Trophoblast cell (in vitro differentiated cells and primary cell): ENCODE measurements at regions not wholly inside any gene's neighbourhood (a gene's known extent, or its start where the extent isn't known, plus 50 kb on each side); places are given as distances from the start of the nearest gene placed in this dataset.

Experiments used
- DNase-seq, 2 donors: peaks; one replicate each; pipeline ENCODE4 v3.0.0-alpha.2; 2016
- H2AFZ ChIP-seq: 2 replicates; pipeline ENCODE4 v1.6.1; 2013; ENCODE audit warnings: low read length, moderate library complexity, mild to moderate bottlenecking; ENCODE audit not compliant: insufficient read depth, poor library complexity
- H2AK5ac ChIP-seq: 2 replicates; pipeline ENCODE4 v1.6.1; 2013; ENCODE audit warnings: mild to moderate bottlenecking, low read length
- H2BK120ac ChIP-seq: 2 replicates; pipeline ENCODE4 v1.6.1; 2013; ENCODE audit warnings: low read length, mild to moderate bottlenecking, moderate library complexity; ENCODE audit not compliant: insufficient read depth, poor library complexity
- H2BK12ac ChIP-seq: 2 replicates; pipeline ENCODE4 v1.6.1; 2013; ENCODE audit warnings: mild to moderate bottlenecking, low read length, moderate library complexity
- H2BK5ac ChIP-seq: 2 replicates; pipeline ENCODE4 v1.6.1; 2013; ENCODE audit warnings: low read length, low read depth, moderate library complexity, mild to moderate bottlenecking; ENCODE audit not compliant: poor library complexity
- H3K14ac ChIP-seq: 2 replicates; pipeline ENCODE4 v1.6.1; 2013; ENCODE audit warnings: mild to moderate bottlenecking, low read length
- H3K18ac ChIP-seq: 2 replicates; pipeline ENCODE4 v1.6.1; 2013; ENCODE audit warnings: mild to moderate bottlenecking, low read length
- H3K23ac ChIP-seq: 2 replicates; pipeline ENCODE4 v1.6.1; 2013; ENCODE audit warnings: low read length
- H3K27ac ChIP-seq: 2 replicates; pipeline ENCODE4 v1.5.1; 2013; ENCODE audit warnings: low read depth, mild to moderate bottlenecking, inconsistent platforms, low read length, moderate library complexity
- H3K27me3 ChIP-seq: 2 replicates; pipeline ENCODE4 v1.6.1; 2013; ENCODE audit warnings: inconsistent platforms, mild to moderate bottlenecking, low read length, moderate library complexity; ENCODE audit not compliant: insufficient read depth
- H3K36me3 ChIP-seq, 2 experiments: 1 replicate in 1 of 2; 2 replicates in 1 of 2; pipeline ENCODE4 v1.6.1; 2013; ENCODE audit warnings: low read length in 2 of 2, mild to moderate bottlenecking in 2 of 2, moderate library complexity in 1 of 2; ENCODE audit not compliant: insufficient read depth in 2 of 2, control insufficient read depth in 1 of 2
- H3K4ac ChIP-seq: 2 replicates; pipeline ENCODE4 v1.6.1; 2013; ENCODE audit warnings: low read depth, mild to moderate bottlenecking, low read length, moderate library complexity
- H3K4me1 ChIP-seq, 2 experiments: 1 replicate in 1 of 2; 2 replicates in 1 of 2; pipeline ENCODE4 v1.6.1; 2013; ENCODE audit warnings: low read length in 2 of 2, mild to moderate bottlenecking in 2 of 2, moderate library complexity in 1 of 2; ENCODE audit not compliant: insufficient read depth in 2 of 2, control insufficient read depth in 1 of 2
- H3K4me2 ChIP-seq: 2 replicates; pipeline ENCODE4 v1.6.1; 2013; ENCODE audit warnings: inconsistent platforms, mild to moderate bottlenecking, low read length, moderate library complexity
- H3K4me3 ChIP-seq: 2 replicates; pipeline ENCODE4 v1.5.1; 2013; ENCODE audit warnings: mild to moderate bottlenecking, low read depth, low read length, inconsistent platforms
- H3K79me1 ChIP-seq: one replicate; pipeline ENCODE4 v1.6.1; 2013; ENCODE audit warnings: low read length
- H3K79me2 ChIP-seq: 2 replicates; pipeline ENCODE4 v1.6.1; 2013; ENCODE audit warnings: low read length, mild to moderate bottlenecking; ENCODE audit not compliant: control insufficient read depth, insufficient read depth, poor library complexity
- H3K9ac ChIP-seq: 2 replicates; pipeline ENCODE4 v1.6.1; 2013; ENCODE audit warnings: mild to moderate bottlenecking, low read length
- H3K9me3 ChIP-seq: 2 replicates; pipeline ENCODE4 v1.6.1; 2013; ENCODE audit warnings: low read depth, mild to moderate bottlenecking, control low read depth, inconsistent platforms, low read length; ENCODE audit not compliant: insufficient read depth
- H4K12ac ChIP-seq: 2 replicates; pipeline ENCODE4 v1.6.1; 2013; ENCODE audit warnings: low read depth, mild to moderate bottlenecking, low read length, moderate library complexity
- H4K8ac ChIP-seq: 2 replicates; pipeline ENCODE4 v1.6.1; 2013; ENCODE audit warnings: low read depth, mild to moderate bottlenecking, low read length, moderate library complexity
- H4K91ac ChIP-seq: one replicate; pipeline ENCODE4 v1.6.1; 2013; ENCODE audit warnings: low read depth, mild to moderate bottlenecking, low read length, moderate library complexity
- WGBS: extraction: QIAGEN DNeasy Blood & Tissue Kit; methylation state at CpG from one replicate; pipeline ENCODE4 v1.1.7; 2013; ENCODE audit warnings: missing lambda C conversion rate; ENCODE audit not compliant: insufficient read length, insufficient coverage; ENCODE audit errors: extremely low coverage; 5-methylcytosine and 5-hydroxymethylcytosine counted together

DNA sequence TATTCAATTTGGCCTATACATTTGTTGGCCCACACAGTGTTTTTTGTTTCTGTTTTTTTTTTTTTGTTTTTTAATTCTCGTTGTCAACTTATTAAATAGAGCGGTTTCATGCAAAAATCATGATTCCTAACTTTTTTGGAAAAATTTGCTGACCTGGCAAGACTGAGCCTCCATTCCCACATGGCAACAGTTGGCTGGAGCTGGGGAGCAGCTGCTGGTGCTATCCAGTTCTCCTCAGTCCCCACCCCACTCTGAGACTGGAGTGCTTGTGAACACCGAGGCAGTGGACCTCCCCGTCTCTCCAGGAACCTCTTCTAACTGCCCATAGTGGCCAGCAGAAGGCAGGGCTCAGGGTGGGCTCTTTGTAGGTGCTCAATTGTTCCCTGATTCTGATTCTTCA, 95.7 kb upstream of the OTUD4 start:
- Histone ChIP-seq H2BK5ac (no peak overlapping the region), H3K36me3 (no peaks in the 10 kb centered on the region), H2BK12ac (no peak overlapping the region), H2AK5ac (no peak overlapping the region), H3K79me2 (no peaks in the 10 kb centered on the region), H3K18ac (no peak overlapping the region), H3K4me1 (no peaks in the 10 kb centered on the region), H3K9ac (no peak overlapping the region), H3K27me3 (no peaks in the 10 kb centered on the region), H4K12ac (no peak overlapping the region), H3K4me3 (no peak overlapping the region), H3K4ac (no peak overlapping the region), H4K91ac (no peak overlapping the region), H2BK120ac (no peak overlapping the region), H2AFZ (no peak overlapping the region), H3K23ac (no peak overlapping the region), H3K79me1 (no peaks in the 10 kb centered on the region), H3K4me2 (no peak overlapping the region), H3K9me3 (no peaks in the 10 kb centered on the region), H3K27ac (no peak overlapping the region), H3K14ac (no peak overlapping the region), H4K8ac (no peak overlapping the region)
- WGBS = no CpG with 5 or more reads among the region's 4 CpGs
- no peak for DNase-seq

DNA sequence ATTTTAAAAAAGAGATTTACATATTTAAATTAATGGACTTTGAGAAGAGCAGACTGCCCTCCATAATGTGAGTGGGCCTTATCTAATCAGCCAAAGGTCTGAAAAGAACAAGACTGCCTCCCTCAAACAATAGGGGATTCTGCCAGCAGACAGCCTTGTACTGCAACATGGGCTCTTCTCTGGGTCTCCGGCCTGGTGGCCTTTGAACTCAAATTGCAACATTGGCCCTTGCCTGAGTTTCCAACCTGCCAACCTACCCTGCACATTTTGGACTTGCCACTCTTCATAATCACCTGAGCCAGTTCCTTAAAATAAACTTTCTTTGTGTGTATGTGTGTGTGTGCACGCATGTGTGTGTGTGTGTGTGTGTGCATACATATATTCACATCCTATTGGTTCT, 90.8 kb upstream of the OTUD4 start:
- Histone ChIP-seq H4K8ac (no peak overlapping the region), H3K23ac (no peak overlapping the region), H3K18ac (no peak overlapping the region), H2BK120ac (no peak overlapping the region), H2BK5ac (no peak overlapping the region), H3K79me1 (no peaks in the 10 kb centered on the region), H2BK12ac (no peak overlapping the region), H3K4me2 (no peak overlapping the region), H3K79me2 (no peaks in the 10 kb centered on the region), H2AFZ (no peak overlapping the region), H3K4me1 (no peaks in the 10 kb centered on the region), H4K91ac (no peak overlapping the region), H3K4me3 (no peak overlapping the region), H3K27ac (no peak overlapping the region), H4K12ac (no peak overlapping the region), H2AK5ac (no peak overlapping the region), H3K4ac (no peak overlapping the region), H3K9ac (no peak overlapping the region), H3K9me3 (no peaks in the 10 kb centered on the region), H3K14ac (no peak overlapping the region), H3K27me3 (no peaks in the 10 kb centered on the region), H3K36me3 (no peaks in the 10 kb centered on the region)
- no CpG with 5 or more reads among the region's 2 CpGs for WGBS
- no peak for DNase-seq

DNA sequence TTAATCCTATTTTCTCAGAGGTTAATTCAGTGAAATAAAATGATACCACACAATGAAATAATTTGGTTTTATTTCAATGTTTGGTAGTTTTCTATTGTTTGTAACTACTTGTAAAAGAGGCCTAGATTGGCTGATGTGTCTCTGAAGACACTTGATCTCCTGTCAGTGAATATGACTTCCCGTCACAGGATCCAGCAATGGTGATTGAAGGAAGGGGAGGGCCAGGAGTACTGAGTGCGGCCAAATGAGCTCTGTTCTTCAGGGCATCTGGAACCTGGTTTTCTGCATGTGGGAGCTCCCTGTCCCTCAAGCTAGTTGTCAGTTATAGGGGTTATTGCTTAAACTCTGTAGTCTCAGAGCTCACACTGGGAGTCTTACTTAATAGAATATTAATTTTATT, 86.5 kb upstream of the OTUD4 start:
- Histone ChIP-seq H3K4me1 (no peaks in the 10 kb centered on the region), H3K4me2 (no peak overlapping the region), H2BK120ac (no peak overlapping the region), H2BK12ac (no peak overlapping the region), H3K4ac (no peak overlapping the region), H3K79me1 (no peaks in the 10 kb centered on the region), H3K36me3 (no peaks in the 10 kb centered on the region), H3K27ac (no peak overlapping the region), H3K18ac (no peak overlapping the region), H3K14ac (no peak overlapping the region), H4K91ac (no peak overlapping the region), H4K8ac (no peak overlapping the region), H3K79me2 (no peaks in the 10 kb centered on the region), H3K4me3 (no peak overlapping the region), H3K9me3 (no peaks in the 10 kb centered on the region), H4K12ac (no peak overlapping the region), H3K9ac (no peak overlapping the region), H2AK5ac (no peak overlapping the region), H2AFZ (no peak overlapping the region), H3K23ac (no peak overlapping the region), H3K27me3 (no peaks in the 10 kb centered on the region), H2BK5ac (no peak overlapping the region)
- DNase-seq = no peak
- no CpG with 5 or more reads among the region's 2 CpGs for WGBS

DNA sequence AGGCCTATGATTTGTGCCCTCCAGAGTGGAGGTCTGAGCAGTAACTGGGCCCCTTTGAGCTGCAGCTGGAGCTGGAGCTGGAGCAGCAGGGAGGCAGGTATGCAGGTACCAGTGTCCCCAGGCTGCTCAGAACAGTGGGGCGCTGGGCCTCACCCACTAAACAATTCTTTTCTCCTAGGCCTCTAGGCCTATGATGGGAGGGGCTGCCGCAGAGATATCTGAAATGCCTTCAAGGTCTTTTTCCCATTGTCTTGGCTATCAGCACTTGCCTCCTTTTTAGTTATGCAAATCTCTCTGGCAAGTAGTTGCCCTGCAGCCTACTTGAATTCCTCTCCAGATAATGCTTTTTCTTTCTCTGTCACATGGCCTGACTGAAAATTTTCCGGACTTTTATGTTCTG, 79.7 kb upstream of the OTUD4 start:
- H3K27ac ChIP-seq = no peak overlapping the region
- H3K9ac ChIP-seq = no peak overlapping the region
- no peak overlapping the region for H4K12ac ChIP-seq
- no peaks in the 10 kb centered on the region for H3K4me1 ChIP-seq
- no peak overlapping the region for H3K4me3 ChIP-seq
- H2BK12ac ChIP-seq = no peak overlapping the region
- no peaks in the 10 kb centered on the region for H3K79me1 ChIP-seq
- H2BK5ac ChIP-seq = no peak overlapping the region
- H3K4ac ChIP-seq = no peak overlapping the region
- no peaks in the 10 kb centered on the region for H3K79me2 ChIP-seq
- H3K36me3 ChIP-seq = no peaks in the 10 kb centered on the region
- H2AK5ac ChIP-seq = no peak overlapping the region
- no peak for DNase-seq
- no peak overlapping the region for H2BK120ac ChIP-seq
- peaks cover 5% of the 10 kb centered on the region for H3K9me3 ChIP-seq
- H3K23ac ChIP-seq = no peak overlapping the region
- no peak overlapping the region for H3K18ac ChIP-seq
- H4K91ac ChIP-seq = no peak overlapping the region
- no peak overlapping the region for H4K8ac ChIP-seq
- H3K14ac ChIP-seq = no peak overlapping the region
- no CpG with 5 or more reads among the region's 3 CpGs for WGBS
- no peaks in the 10 kb centered on the region for H3K27me3 ChIP-seq
- no peak overlapping the region for H3K4me2 ChIP-seq
- H2AFZ ChIP-seq = no peak overlapping the region
